Uterus (tissue), 3 donors: ENCODE measurements at regions not wholly inside any gene's neighbourhood (a gene's known extent, or its start where the extent isn't known, plus 50 kb on each side); places are given as distances from the start of the nearest gene placed in this dataset.

ENCODE experiments used
- DNase-seq, 2 donors: peaks; one replicate each; pipeline ENCODE4 v3.0.0-alpha.2; 2019 to 2020
- H3K27ac ChIP-seq, 2 donors: fragments of 200-600 bp; sonication (generic); 1 replicate in 1 of 2; 2 replicates in 1 of 2; pipeline ENCODE4 v1.5.1; 2016 to 2018
- H3K27me3 ChIP-seq, 2 donors: fragments of 200-600 bp; sonication (generic); one replicate each; pipeline ENCODE4 v1.5.1; 2018 to 2019; ENCODE audit warnings: control low read depth in 1 of 2
- H3K36me3 ChIP-seq, 2 donors: fragments of 200-600 bp; sonication (generic); one replicate each; pipeline ENCODE4 v1.5.1; 2019; ENCODE audit warnings: control low read depth in 1 of 2
- H3K4me1 ChIP-seq, 2 donors: fragments of 200-600 bp; sonication (generic); one replicate each; pipeline ENCODE4 v1.5.1; 2018 to 2019; ENCODE audit warnings: control low read depth in 1 of 2
- H3K4me3 ChIP-seq, 2 donors: fragments of 200-600 bp; sonication (generic); 1 replicate in 1 of 2; 2 replicates in 1 of 2; pipeline ENCODE4 v1.5.1; 2018 to 2019; ENCODE audit warnings: mild to moderate bottlenecking in 1 of 2
- H3K9me3 ChIP-seq, 2 donors: fragments of 200-600 bp; sonication (generic); one replicate each; pipeline ENCODE4 v1.5.1; 2019; ENCODE audit warnings: control low read depth in 1 of 2
- POLR2A ChIP-seq, 2 donors: fragments of 450-650 bp; IDR thresholded peaks; one replicate each; pipeline ENCODE4 v1.6.1; 2016; ENCODE audit warnings: antibody characterized with exemption in 2 of 2, mild to moderate bottlenecking in 1 of 2, moderate library complexity in 1 of 2
- intact Hi-C: fragments of 100-400 bp; cut with DNase I; formaldehyde crosslinking; loops from one replicate; pipeline ENCODE4 v1.15.1; 2023; ENCODE audit warnings: low total_unique reads
- TF ChIP-seq, protein P1 (sequence below), 4 experiments: fragments of 200-600 bp in 2 of 4; fragments of 450-650 bp in 2 of 4; sonication (generic) in 2 of 4; IDR thresholded peaks; one replicate each; pipeline ENCODE4 v1.5.1; 2016 to 2019; ENCODE audit warnings: antibody characterized with exemption in 4 of 4, mild to moderate bottlenecking in 2 of 4, moderate library complexity in 1 of 4
- donor health status: DM: yes; HTN: yes; CAD: no.

DNA sequence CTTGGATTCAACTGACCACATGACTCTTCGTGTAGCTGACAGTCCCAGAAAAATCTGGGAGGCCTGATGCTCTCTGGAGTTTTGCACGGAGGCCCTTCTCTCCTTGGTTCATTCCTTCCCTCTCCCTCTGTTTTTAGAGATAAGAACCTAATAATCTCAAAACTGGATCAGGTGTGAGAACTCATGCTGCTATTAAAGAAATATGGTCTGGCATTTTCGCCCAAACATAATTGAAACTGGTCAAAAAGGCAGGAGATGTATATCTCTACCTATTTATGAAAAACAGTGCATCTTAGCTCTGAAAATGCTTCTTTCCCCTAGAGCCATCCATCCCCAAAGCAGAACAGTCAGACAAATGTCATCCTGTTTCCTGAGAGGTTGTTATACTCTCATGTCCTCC lies 397.5 kb downstream of the PRELID2 start:
- Histone ChIP-seq H3K4me3 (no peak overlapping the region), H3K27ac (no peak overlapping the region), H3K27me3 (no peaks in the 10 kb centered on the region), H3K4me1 (no peaks in the 10 kb centered on the region), H3K9me3 (no peaks in the 10 kb centered on the region), H3K36me3 (no peaks in the 10 kb centered on the region)
- TF ChIP-seq POLR2A (IDR thresholded peaks at IDR 0.05): no peak
- TF ChIP-seq, protein P1, sequence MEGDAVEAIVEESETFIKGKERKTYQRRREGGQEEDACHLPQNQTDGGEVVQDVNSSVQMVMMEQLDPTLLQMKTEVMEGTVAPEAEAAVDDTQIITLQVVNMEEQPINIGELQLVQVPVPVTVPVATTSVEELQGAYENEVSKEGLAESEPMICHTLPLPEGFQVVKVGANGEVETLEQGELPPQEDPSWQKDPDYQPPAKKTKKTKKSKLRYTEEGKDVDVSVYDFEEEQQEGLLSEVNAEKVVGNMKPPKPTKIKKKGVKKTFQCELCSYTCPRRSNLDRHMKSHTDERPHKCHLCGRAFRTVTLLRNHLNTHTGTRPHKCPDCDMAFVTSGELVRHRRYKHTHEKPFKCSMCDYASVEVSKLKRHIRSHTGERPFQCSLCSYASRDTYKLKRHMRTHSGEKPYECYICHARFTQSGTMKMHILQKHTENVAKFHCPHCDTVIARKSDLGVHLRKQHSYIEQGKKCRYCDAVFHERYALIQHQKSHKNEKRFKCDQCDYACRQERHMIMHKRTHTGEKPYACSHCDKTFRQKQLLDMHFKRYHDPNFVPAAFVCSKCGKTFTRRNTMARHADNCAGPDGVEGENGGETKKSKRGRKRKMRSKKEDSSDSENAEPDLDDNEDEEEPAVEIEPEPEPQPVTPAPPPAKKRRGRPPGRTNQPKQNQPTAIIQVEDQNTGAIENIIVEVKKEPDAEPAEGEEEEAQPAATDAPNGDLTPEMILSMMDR (IDR thresholded peaks at IDR 0.05): no peak
- intact Hi-C loops: no loop called here
- DNase-seq: no peak

DNA sequence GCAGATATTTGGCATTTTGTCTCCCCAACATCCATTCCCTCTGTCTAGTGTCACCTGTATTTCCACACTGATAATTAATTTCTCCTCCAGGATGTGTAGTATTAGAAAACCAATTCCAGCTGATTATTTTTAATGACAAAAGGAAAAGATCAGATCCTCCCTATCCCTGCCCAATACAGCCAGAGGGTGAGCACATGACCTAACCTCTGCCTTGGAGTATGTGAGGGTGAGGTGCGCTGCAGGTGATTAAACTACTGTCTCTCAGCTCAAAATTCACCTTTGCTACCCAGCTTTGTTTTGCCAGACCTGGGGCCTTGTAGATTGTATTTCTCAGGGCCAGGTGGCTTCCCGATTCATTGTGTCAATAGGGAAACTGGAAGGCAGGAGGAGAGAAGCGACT lies 402.1 kb downstream of the PRELID2 start:
- intact Hi-C loops: no loop called here
- no peak for TF ChIP-seq POLR2A (IDR thresholded peaks at IDR 0.05)
- TF ChIP-seq, protein P1 (IDR thresholded peaks at IDR 0.05): no peak
- Histone ChIP-seq H3K4me1 (no peaks in the 10 kb centered on the region), H3K4me3 (no peak overlapping the region), H3K36me3 (no peaks in the 10 kb centered on the region), H3K27ac (no peak overlapping the region), H3K27me3 (no peaks in the 10 kb centered on the region), H3K9me3 (no peaks in the 10 kb centered on the region)
- DNase-seq: no peak

DNA sequence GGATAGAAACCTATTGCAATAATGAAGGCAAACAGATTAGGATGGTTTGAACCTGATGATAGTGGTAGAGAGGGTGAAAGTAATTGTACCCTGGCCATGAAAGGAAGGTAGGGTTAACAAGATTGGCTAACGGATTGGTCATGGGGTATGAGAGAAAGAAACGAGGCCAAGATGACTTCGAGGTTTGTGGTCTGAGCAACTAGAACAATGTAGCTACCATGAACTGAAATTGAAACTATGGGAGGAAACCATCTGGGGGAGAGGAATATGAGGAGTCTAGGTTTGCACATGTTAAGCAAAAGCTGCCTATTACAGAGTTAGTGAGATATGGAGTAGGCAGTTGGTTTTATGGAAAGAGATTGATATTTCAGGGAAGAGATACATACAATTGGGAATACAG lies 406.0 kb downstream of the PRELID2 start:
- Histone ChIP-seq H3K27me3 (no peaks in the 10 kb centered on the region), H3K9me3 (no peaks in the 10 kb centered on the region), H3K27ac (no peak overlapping the region), H3K36me3 (no peaks in the 10 kb centered on the region), H3K4me1 (no peaks in the 10 kb centered on the region), H3K4me3 (no peak overlapping the region)
- intact Hi-C loops: no loop called here
- DNase-seq: no peak
- no peak for TF ChIP-seq POLR2A (IDR thresholded peaks at IDR 0.05)
- TF ChIP-seq, protein P1 (IDR thresholded peaks at IDR 0.05): no peak

DNA sequence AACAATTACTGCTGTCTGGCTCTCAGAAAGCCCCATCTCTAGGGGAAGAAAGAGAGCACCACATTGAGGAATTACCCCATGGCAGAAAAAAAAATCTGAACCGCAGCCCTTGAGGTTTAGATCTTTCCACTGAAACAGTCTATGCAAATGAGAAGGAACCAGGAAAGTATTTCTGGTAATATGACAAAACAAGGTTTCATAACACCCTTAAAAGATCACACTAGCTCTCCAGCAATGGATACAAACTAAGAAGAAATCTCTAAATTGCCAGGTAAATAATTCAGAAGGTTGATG lies 427.1 kb downstream of the PRELID2 start:
- Histone ChIP-seq H3K27ac (no peak overlapping the region), H3K9me3 (peaks cover 0 to 18% of the 10 kb centered on the region in 2 donors), H3K36me3 (no peaks in the 10 kb centered on the region), H3K27me3 (no peaks in the 10 kb centered on the region), H3K4me3 (no peak overlapping the region), H3K4me1 (no peaks in the 10 kb centered on the region)
- intact Hi-C loops: no loop called here
- no peak for DNase-seq
- TF ChIP-seq POLR2A (IDR thresholded peaks at IDR 0.05): no peak
- TF ChIP-seq, protein P1 (IDR thresholded peaks at IDR 0.05): no peak

DNA sequence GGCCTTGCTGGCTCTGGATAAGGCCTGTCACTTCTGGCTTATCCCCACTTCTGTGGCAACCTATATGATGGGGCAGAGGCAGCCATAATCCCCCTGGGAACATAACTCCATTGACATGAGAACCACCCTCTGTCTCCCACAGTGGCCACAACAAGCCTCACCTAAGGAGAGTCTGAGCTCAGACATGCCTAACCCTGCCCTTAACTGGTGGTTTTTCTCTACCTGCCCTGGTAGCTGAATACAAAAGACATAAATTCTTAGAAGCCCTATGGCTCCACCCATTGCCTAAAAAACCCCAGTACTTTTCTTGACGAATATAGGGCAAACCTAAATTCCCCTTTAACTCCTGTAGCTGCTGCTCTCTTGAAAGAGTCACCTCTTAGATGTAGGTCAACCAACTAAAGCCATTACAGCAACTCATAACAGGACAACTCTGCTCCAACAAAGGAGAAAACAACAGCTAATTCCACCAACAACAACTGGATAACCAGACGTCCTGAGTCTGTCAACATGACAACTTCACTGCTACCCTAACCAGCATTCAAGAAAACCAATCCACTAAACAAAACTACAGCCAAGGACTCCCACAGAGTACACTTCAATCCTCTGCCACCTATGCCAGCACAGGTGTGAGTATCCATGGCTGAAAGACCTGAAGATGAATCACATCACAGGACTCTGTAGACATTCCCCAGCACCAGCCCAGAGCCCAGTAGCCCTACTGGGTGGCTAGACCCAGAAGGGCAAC lies 427.7 kb downstream of the PRELID2 start:
- no peak overlapping the region for H3K4me3 ChIP-seq
- peaks cover 0 to 18% of the 10 kb centered on the region in 2 donors for H3K9me3 ChIP-seq
- H3K27ac ChIP-seq: no peak overlapping the region
- TF ChIP-seq POLR2A (IDR thresholded peaks at IDR 0.05): no peak
- TF ChIP-seq, protein P1 (IDR thresholded peaks at IDR 0.05): no peak
- H3K36me3 ChIP-seq: no peaks in the 10 kb centered on the region
- DNase-seq: no peak
- H3K4me1 ChIP-seq: no peaks in the 10 kb centered on the region
- intact Hi-C loops: no loop called here
- no peaks in the 10 kb centered on the region for H3K27me3 ChIP-seq
